CD1c-positive myeloid dendritic cell (primary cell): ENCODE measurements at regions not wholly inside any gene's neighbourhood (a gene's known extent, or its start where the extent isn't known, plus 50 kb on each side); places are given as distances from the start of the nearest gene placed in this dataset.

Experiments
- DNase-seq: peaks from one replicate; pipeline ENCODE4 v3.0.0-alpha.2; 2016; ENCODE audit errors: extremely low spot score

- DNase-seq = no peak
Measured at GRCh38 chr13:66071029-66071428, 1159.1 kb downstream of the PCDH9 start.

GRCh38 chr13:66069570-66069969, 1160.6 kb downstream of the PCDH9 start:
- no peak for DNase-seq

- no peak for DNase-seq
Measured at GRCh38 chr13:66068683-66069082, 1161.5 kb downstream of the PCDH9 start.

GRCh38 chr13:66048888-66049287, 1181.2 kb downstream of the PCDH9 start:
- no peak for DNase-seq

- DNase-seq = no peak
Measured at GRCh38 chr13:66040506-66040905, 1189.6 kb downstream of the PCDH9 start.

GRCh38 chr13:66037096-66037495, 1193.0 kb downstream of the PCDH9 start:
- no peak for DNase-seq

GRCh38 chr13:66036636-66037035, 1193.5 kb downstream of the PCDH9 start:
- no peak for DNase-seq

- DNase-seq = no peak
Measured at GRCh38 chr13:66036024-66036614, 1194.0 kb downstream of the PCDH9 start.

GRCh38 chr13:66033924-66034323, 1196.2 kb downstream of the PCDH9 start:
- DNase-seq = no peak

GRCh38 chr13:66021846-66022245, 1208.3 kb downstream of the PCDH9 start:
- DNase-seq = no peak

- no peak for DNase-seq
Measured at GRCh38 chr13:66014771-66015170, 1215.4 kb downstream of the PCDH9 start.

GRCh38 chr13:66009241-66009640, 1220.9 kb downstream of the PCDH9 start:
- no peak for DNase-seq

GRCh38 chr13:66003558-66003957, 1226.6 kb downstream of the PCDH9 start:
- no peak for DNase-seq

- no peak for DNase-seq
Measured at GRCh38 chr13:66001140-66001539, 1229.0 kb downstream of the PCDH9 start.

GRCh38 chr13:65999411-65999810, 1230.7 kb downstream of the PCDH9 start:
- no peak for DNase-seq

- no peak for DNase-seq
Measured at GRCh38 chr13:65990684-65991083, 1239.5 kb downstream of the PCDH9 start.

GRCh38 chr13:65985612-65986011, 1244.5 kb downstream of the PCDH9 start:
- no peak for DNase-seq

GRCh38 chr13:65977525-65977924, 1252.6 kb downstream of the PCDH9 start:
- DNase-seq = no peak

- DNase-seq = no peak
Measured at GRCh38 chr13:65971541-65971940, 1258.6 kb downstream of the PCDH9 start.

- no peak for DNase-seq
Measured at GRCh38 chr13:65966991-65967451, 1263.1 kb downstream of the PCDH9 start.

GRCh38 chr13:65965501-65965900, 1264.6 kb downstream of the PCDH9 start:
- DNase-seq = no peak

- no peak for DNase-seq
Measured at GRCh38 chr13:65964672-65965071, 1265.5 kb downstream of the PCDH9 start.

- DNase-seq = no peak
Measured at GRCh38 chr13:65959305-65959704, 1270.8 kb downstream of the PCDH9 start.

- no peak for DNase-seq
Measured at GRCh38 chr13:65946387-65946786, 1283.7 kb downstream of the PCDH9 start.
